Parathyroid adenoma (tissue), 2 donors: ENCODE measurements at regions not wholly inside any gene's neighbourhood (a gene's known extent, or its start where the extent isn't known, plus 50 kb on each side); places are given as distances from the start of the nearest gene placed in this dataset.

Experiments used
- H2AFZ ChIP-seq: fragments of 300-600 bp; sonication (generic); one replicate; pipeline ENCODE4 v1.7.0; 2017; ENCODE audit warnings: antibody characterized with exemption, mild to moderate bottlenecking
- H3K27ac ChIP-seq: fragments of 300-600 bp; sonication (generic); one replicate; pipeline ENCODE4 v1.7.0; 2017
- H3K27me3 ChIP-seq: fragments of 300-600 bp; sonication (generic); one replicate; pipeline ENCODE4 v1.7.0; 2017; ENCODE audit warnings: low read length; ENCODE audit not compliant: control insufficient read depth, insufficient read depth
- H3K36me3 ChIP-seq: fragments of 300-600 bp; sonication (generic); one replicate; pipeline ENCODE4 v1.7.0; 2017; ENCODE audit warnings: low read length; ENCODE audit not compliant: control insufficient read depth, insufficient read depth
- H3K4me1 ChIP-seq: fragments of 300-600 bp; sonication (generic); one replicate; pipeline ENCODE4 v1.7.0; 2017; ENCODE audit warnings: control low read depth
- H3K4me2 ChIP-seq: fragments of 300-600 bp; sonication (generic); one replicate; pipeline ENCODE4 v1.7.0; 2017; ENCODE audit warnings: low read length
- H3K4me3 ChIP-seq: fragments of 300-600 bp; sonication (generic); one replicate; pipeline ENCODE4 v1.7.0; 2017; ENCODE audit warnings: low read depth, low read length
- H3K79me2 ChIP-seq: fragments of 300-600 bp; sonication (generic); one replicate; pipeline ENCODE4 v1.7.0; 2017; ENCODE audit warnings: control low read depth
- H3K9ac ChIP-seq: fragments of 300-600 bp; sonication (generic); one replicate; pipeline ENCODE4 v1.7.0; 2017; ENCODE audit warnings: mild to moderate bottlenecking
- H3K9me3 ChIP-seq: fragments of 300-600 bp; sonication (generic); one replicate; pipeline ENCODE4 v1.7.0; 2017; ENCODE audit warnings: low read length; ENCODE audit not compliant: control insufficient read depth
- TF ChIP-seq, protein P1 (sequence below): fragments of 300-600 bp; sonication (generic); IDR thresholded peaks from one replicate; pipeline ENCODE4 v1.7.0; 2017; ENCODE audit warnings: antibody characterized with exemption, mild to moderate bottlenecking
- donor health status: primary hyperparathyroidism.

GRCh38 chr5:165325221-165325620, 1819.8 kb downstream of the MAT2B start:
- Histone ChIP-seq H3K4me2 (no peak overlapping the region), H3K27me3 (no peaks in the 10 kb centered on the region), H3K27ac (no peak overlapping the region), H3K4me1 (no peaks in the 10 kb centered on the region), H3K79me2 (no peaks in the 10 kb centered on the region), H3K4me3 (no peak overlapping the region), H2AFZ (no peak overlapping the region), H3K9me3 (no peaks in the 10 kb centered on the region), H3K9ac (no peak overlapping the region), H3K36me3 (no peaks in the 10 kb centered on the region)
- TF ChIP-seq, protein P1, sequence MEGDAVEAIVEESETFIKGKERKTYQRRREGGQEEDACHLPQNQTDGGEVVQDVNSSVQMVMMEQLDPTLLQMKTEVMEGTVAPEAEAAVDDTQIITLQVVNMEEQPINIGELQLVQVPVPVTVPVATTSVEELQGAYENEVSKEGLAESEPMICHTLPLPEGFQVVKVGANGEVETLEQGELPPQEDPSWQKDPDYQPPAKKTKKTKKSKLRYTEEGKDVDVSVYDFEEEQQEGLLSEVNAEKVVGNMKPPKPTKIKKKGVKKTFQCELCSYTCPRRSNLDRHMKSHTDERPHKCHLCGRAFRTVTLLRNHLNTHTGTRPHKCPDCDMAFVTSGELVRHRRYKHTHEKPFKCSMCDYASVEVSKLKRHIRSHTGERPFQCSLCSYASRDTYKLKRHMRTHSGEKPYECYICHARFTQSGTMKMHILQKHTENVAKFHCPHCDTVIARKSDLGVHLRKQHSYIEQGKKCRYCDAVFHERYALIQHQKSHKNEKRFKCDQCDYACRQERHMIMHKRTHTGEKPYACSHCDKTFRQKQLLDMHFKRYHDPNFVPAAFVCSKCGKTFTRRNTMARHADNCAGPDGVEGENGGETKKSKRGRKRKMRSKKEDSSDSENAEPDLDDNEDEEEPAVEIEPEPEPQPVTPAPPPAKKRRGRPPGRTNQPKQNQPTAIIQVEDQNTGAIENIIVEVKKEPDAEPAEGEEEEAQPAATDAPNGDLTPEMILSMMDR, result no peak

GRCh38 chr5:165327631-165328030, 1822.2 kb downstream of the MAT2B start:
- no peaks in the 10 kb centered on the region for H3K27me3 ChIP-seq

GRCh38 chr5:165328846-165329245, 1823.4 kb downstream of the MAT2B start:
- Histone ChIP-seq H2AFZ (no peak overlapping the region), H3K4me1 (no peaks in the 10 kb centered on the region), H3K9me3 (no peaks in the 10 kb centered on the region), H3K36me3 (no peaks in the 10 kb centered on the region), H3K27ac (no peak overlapping the region), H3K79me2 (no peaks in the 10 kb centered on the region), H3K4me2 (no peak overlapping the region), H3K4me3 (no peak overlapping the region), H3K9ac (no peak overlapping the region), H3K27me3 (no peaks in the 10 kb centered on the region)
- TF ChIP-seq, protein P1, result no peak

More at GRCh38 chr5:165327631-165328030, 1822.2 kb downstream of the MAT2B start:
- Histone ChIP-seq H3K79me2 (no peaks in the 10 kb centered on the region), H3K9me3 (no peaks in the 10 kb centered on the region), H3K4me3 (no peak overlapping the region), H3K4me1 (no peaks in the 10 kb centered on the region), H3K9ac (no peak overlapping the region), H3K4me2 (no peak overlapping the region), H3K27ac (no peak overlapping the region), H3K36me3 (no peaks in the 10 kb centered on the region), H2AFZ (no peak overlapping the region)
- TF ChIP-seq, protein P1, result no peak

DNA sequence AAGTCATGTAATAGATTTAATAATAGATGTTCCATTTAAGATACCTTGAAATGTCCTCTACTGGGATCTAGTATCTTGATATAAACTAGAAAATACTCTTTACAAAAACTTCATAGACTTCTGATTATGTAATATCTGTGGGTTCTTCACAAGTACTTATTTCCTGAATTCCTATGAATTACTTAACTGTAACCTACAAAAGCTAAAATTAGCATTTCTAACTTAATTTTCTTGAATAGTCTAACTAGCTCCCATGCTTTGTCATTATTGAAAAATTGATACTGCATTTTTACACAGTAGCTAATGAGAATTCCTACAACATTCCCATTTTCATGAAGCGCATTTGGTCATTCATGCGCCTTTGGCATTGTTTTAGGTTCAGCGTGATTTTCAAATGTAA, 1828.2 kb downstream of the MAT2B start:
- H3K9me3 ChIP-seq, result no peaks in the 10 kb centered on the region
- H3K27ac ChIP-seq, result no peak overlapping the region
- H3K4me1 ChIP-seq, result no peaks in the 10 kb centered on the region
- H3K27me3 ChIP-seq, result no peaks in the 10 kb centered on the region
- no peak overlapping the region for H2AFZ ChIP-seq
- no peaks in the 10 kb centered on the region for H3K36me3 ChIP-seq
- H3K4me3 ChIP-seq, result no peak overlapping the region
- H3K79me2 ChIP-seq, result no peaks in the 10 kb centered on the region
- TF ChIP-seq, protein P1, result no peak
- H3K9ac ChIP-seq, result no peak overlapping the region
- H3K4me2 ChIP-seq, result no peak overlapping the region

DNA sequence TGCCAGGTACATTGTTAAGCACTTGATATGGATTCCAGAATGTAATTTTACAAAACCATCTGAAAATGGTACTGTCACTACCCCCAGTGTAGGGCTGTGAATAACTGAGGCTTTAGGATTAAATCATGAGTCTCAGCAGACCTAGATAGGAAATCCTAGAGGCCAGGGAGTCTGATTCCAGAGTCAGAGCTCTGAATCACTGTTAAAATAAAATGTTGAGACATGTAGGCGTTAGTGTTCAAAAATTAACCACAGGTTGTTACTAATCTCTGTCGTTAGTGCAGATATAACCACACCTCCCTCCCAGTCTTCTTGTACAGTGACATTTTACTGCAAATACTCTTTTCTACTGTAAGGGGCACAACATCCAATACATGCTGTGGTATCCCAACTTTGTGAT, 1828.8 kb downstream of the MAT2B start:
- H3K9me3 ChIP-seq, result no peaks in the 10 kb centered on the region
- TF ChIP-seq, protein P1, result no peak

More for the DNA sequence above, 1828.8 kb downstream of the MAT2B start:
- no peak overlapping the region for H3K9ac ChIP-seq
- H3K4me3 ChIP-seq, result no peak overlapping the region
- no peak overlapping the region for H3K27ac ChIP-seq
- no peaks in the 10 kb centered on the region for H3K27me3 ChIP-seq
- H3K4me1 ChIP-seq, result no peaks in the 10 kb centered on the region
- no peak overlapping the region for H2AFZ ChIP-seq
- H3K36me3 ChIP-seq, result no peaks in the 10 kb centered on the region
- H3K79me2 ChIP-seq, result no peaks in the 10 kb centered on the region
- no peak overlapping the region for H3K4me2 ChIP-seq
